T-helper 1 cell (primary cell): ENCODE measurements at regions not wholly inside any gene's neighbourhood (a gene's known extent, or its start where the extent isn't known, plus 50 kb on each side); places are given as distances from the start of the nearest gene placed in this dataset.
A peak's percentile ranks its signal among the peaks of the same experiment; 100 is the strongest.
"Not testable (repeated sequence)": the region's sequence is repeated elsewhere in the genome, so short reads cannot be mapped to it uniquely, and the experiment has no call there.

ENCODE experiments used
- DNase-seq, 5 donors: peaks; one replicate each; pipeline ENCODE4 v3.0.0-alpha.2; 2012 to 2020

GRCh38 chr7:64469673-64470072 is 93.2 kb downstream of the ZNF680 start:
- DNase-seq: no peak

GRCh38 chr7:64465551-64465950 is 97.3 kb downstream of the ZNF680 start:
- DNase-seq: no peak

GRCh38 chr7:64463636-64464375 is 99.1 kb downstream of the ZNF680 start:
- peak in 2 of 5 donors; percentile 0 to 13 for DNase-seq

- DNase-seq: not testable (repeated sequence)
Observed at GRCh38 chr7:64459858-64460257, 103.0 kb downstream of the ZNF680 start.

GRCh38 chr7:64433590-64433989 is 119.8 kb downstream of the ZNF736 start:
- DNase-seq: no peak

- no peak for DNase-seq
Observed at GRCh38 chr7:64431838-64432237, 118.1 kb downstream of the ZNF736 start.

- DNase-seq: no peak
Observed at GRCh38 chr7:64429232-64429631, 115.5 kb downstream of the ZNF736 start.

- not testable (repeated sequence) for DNase-seq
Observed at GRCh38 chr7:64425436-64425835, 111.7 kb downstream of the ZNF736 start.

- DNase-seq: no peak
Observed at GRCh38 chr7:64407148-64407547, 93.4 kb downstream of the ZNF736 start.
